ENCODE measurements at regions not wholly inside any gene's neighbourhood (a gene's known extent, or its start where the extent isn't known, plus 50 kb on each side); places are given as distances from the start of the nearest gene placed in this dataset.
A peak's percentile ranks its signal among the peaks of the same experiment; 100 is the strongest.

DNA sequence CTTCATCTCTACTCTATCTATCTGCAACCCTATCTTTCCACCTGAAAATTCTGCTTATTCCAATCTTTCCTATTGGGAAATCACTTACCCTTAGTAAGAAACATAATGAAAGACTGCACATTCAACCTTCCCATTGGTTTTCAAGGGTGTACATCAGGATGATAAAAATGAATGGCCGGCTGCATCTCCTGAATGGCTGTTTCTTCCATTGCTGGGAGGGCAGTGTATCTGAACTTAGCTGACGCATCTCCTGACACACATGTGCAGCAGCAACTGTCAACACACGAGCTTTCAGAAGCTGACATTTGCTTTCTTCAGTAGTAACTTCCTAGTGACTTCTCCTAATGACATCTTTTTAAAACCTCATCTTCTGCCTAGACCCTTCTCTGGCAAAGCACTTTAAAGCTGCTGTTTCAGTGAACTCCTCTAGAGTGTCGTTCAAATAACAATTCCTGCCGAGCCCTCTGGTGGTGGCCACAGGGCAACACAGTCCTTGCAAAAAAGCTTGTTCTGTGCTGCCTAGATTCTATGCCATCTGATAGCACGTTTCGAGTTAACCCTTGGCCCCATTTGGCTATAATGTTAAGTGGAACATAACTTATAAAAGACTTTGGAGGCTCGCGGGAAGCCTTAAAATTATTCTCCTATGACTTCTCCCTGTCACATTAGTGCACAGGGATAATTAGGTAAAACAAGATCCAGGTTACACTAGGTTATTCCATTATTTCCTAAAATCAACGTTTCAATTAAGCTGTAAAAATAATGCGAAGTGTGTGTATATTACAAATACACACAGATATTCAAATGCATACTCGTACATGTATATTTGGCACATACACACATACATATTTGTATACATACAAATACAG is 2340.7 kb downstream of the PCDH7 start:
- no peak for TF ChIP-seq ZFX (IDR thresholded peaks at IDR 0.05; ENCODE audit: borderline replicate concordance)
- TF ChIP-seq, protein P1, sequence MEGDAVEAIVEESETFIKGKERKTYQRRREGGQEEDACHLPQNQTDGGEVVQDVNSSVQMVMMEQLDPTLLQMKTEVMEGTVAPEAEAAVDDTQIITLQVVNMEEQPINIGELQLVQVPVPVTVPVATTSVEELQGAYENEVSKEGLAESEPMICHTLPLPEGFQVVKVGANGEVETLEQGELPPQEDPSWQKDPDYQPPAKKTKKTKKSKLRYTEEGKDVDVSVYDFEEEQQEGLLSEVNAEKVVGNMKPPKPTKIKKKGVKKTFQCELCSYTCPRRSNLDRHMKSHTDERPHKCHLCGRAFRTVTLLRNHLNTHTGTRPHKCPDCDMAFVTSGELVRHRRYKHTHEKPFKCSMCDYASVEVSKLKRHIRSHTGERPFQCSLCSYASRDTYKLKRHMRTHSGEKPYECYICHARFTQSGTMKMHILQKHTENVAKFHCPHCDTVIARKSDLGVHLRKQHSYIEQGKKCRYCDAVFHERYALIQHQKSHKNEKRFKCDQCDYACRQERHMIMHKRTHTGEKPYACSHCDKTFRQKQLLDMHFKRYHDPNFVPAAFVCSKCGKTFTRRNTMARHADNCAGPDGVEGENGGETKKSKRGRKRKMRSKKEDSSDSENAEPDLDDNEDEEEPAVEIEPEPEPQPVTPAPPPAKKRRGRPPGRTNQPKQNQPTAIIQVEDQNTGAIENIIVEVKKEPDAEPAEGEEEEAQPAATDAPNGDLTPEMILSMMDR (IDR thresholded peaks at IDR 0.05) = peak; percentile 85
- no peak overlapping the region for H3K27ac ChIP-seq

DNA sequence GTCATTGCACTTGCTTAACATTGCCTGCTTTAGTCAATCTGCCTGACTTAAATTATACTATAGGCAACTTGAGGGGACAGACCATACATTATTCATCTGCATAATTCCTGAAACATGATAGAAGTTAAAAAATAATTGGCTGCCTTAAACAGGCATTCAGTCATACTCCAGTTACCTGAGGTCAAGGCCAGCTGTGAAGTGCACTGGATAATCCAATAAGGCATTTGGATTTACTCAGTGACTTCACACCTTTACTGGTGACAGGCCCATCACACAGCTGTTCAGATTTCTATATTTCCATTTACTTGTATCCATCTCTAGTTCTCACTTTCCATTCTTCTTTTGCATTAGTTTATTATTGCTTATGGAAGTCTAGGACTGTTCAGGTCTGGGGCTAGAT is 2341.6 kb downstream of the PCDH7 start:
- TF ChIP-seq ZFX (IDR thresholded peaks at IDR 0.05; ENCODE audit: borderline replicate concordance) = no peak
- TF ChIP-seq, protein P1 (IDR thresholded peaks at IDR 0.05) = no peak
- H3K27ac ChIP-seq = no peak overlapping the region

DNA sequence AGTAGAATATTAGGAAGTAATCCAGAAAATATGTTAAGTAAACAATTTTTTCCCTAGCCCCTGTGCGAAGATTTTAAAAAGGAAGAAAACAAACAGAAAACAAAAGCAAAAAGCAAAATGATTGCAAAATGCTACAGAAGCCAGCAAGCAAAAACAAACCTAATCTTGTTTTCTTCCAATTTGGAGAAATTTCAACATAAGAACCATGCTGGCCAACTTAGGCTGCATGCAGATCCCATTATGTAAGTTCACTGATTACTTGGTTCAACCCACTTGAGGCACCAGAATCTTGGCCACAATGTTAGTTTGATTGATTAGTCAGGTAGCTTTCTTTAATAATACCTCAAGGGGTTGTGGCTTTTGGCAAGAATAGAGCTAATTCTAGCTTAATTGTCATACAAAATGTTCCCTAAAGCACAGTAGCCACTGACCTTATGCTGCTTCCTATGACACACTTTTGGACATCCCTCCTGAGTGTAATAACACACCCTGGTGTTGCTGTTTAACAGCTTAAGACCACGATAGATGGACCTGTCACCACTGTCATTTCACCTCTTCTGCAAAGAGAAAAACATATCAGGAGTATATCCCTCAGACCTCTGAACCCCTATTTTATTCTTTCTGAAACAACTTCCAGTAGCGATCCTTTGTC is 2342.1 kb downstream of the PCDH7 start:
- H3K27ac ChIP-seq = no peak overlapping the region
- TF ChIP-seq, protein P1 (IDR thresholded peaks at IDR 0.05) = no peak
- TF ChIP-seq ZFX (IDR thresholded peaks at IDR 0.05; ENCODE audit: borderline replicate concordance) = no peak

DNA sequence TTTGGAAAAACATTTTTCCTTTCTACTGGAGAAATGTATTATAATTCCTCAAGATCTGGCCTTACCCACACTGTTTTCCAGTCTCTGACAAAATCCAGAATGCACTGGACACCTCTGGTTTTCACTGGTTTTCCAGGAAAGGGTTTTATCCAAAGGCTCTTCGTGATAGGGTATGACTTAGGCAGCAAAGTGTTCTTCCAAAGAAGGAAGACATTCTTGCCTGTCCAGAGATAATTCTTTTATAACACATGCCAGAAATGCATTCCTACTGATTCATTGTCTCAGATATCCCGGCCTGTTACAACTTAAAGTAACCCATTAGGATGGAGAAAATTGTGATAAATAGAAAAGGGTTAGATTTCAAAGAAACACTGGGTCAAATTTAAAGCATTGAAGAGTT is 2343.1 kb downstream of the PCDH7 start:
- no peak overlapping the region for H3K27ac ChIP-seq
- no peak for TF ChIP-seq ZFX (IDR thresholded peaks at IDR 0.05; ENCODE audit: borderline replicate concordance)
- TF ChIP-seq, protein P1 (IDR thresholded peaks at IDR 0.05) = no peak

DNA sequence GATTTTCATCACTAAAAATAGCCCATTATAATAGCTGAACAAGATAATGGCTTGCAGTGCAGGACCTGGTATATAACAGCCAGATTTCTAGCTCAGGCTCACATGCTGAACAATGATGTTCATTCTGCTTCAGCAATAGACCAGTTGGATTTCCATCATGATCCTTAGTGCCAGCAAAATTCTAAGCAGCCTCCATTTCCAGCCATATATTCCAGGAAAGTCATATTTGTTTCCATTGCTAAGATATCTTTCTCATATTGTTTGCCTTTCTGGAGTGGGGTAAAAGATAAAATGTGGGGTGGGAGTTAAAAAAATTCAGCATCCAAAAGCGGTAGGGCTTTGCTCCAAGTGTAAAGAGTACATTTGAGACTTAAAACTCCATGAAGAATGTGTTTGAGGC is 2344.1 kb downstream of the PCDH7 start:
- peak overlapping the region; percentile 51 for H3K27ac ChIP-seq
- TF ChIP-seq, protein P1 (IDR thresholded peaks at IDR 0.05) = no peak
- TF ChIP-seq ZFX (IDR thresholded peaks at IDR 0.05; ENCODE audit: borderline replicate concordance) = no peak

DNA sequence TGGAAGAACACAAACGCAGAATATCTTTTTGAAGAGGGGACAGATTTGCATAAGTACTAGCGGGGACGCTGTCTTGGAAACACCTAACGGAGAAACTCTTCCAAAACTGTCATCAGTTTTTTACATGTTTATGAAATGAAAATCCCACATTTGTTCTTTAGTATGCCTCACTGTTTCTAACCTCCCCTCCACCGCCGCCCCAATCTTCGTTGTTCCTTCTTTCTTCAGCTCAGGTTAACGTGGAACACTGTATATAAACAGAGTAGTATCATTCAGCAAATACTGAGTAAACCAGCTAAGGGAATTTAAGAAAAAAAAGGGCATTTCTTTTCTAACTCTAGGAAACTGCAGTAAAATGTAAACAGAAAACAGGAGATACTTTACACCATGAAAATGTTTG is 2345.6 kb downstream of the PCDH7 start:
- TF ChIP-seq, protein P1 (IDR thresholded peaks at IDR 0.05) = no peak
- TF ChIP-seq ZFX (IDR thresholded peaks at IDR 0.05; ENCODE audit: borderline replicate concordance) = no peak
- peak overlapping the region; percentile 51 for H3K27ac ChIP-seq

DNA sequence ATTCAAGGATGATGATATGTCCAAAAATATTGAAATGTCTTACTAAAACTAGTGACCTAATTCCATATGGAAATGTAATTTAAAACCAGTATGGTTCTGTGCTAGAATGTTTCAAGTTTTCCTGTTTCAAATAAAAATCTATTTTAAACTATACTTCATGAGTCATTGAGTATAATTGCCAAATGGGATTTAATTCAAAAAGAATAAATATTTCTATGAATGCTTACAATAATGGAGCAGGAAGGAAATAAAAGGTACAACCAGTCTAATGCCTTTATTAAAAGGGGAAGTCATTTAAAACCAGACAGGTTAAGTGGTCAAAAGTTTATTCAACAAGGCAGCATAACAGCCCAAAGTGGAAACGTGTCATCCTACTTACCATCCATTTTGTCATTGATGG is 2347.1 kb downstream of the PCDH7 start:
- H3K27ac ChIP-seq = no peak overlapping the region
- no peak for TF ChIP-seq ZFX (IDR thresholded peaks at IDR 0.05; ENCODE audit: borderline replicate concordance)
- TF ChIP-seq, protein P1 (IDR thresholded peaks at IDR 0.05) = no peak

All from 22Rv1 (cell line).